ENCODE measurements at regions not wholly inside any gene's neighbourhood (a gene's known extent, or its start where the extent isn't known, plus 50 kb on each side); places are given as distances from the start of the nearest gene placed in this dataset.

DNA sequence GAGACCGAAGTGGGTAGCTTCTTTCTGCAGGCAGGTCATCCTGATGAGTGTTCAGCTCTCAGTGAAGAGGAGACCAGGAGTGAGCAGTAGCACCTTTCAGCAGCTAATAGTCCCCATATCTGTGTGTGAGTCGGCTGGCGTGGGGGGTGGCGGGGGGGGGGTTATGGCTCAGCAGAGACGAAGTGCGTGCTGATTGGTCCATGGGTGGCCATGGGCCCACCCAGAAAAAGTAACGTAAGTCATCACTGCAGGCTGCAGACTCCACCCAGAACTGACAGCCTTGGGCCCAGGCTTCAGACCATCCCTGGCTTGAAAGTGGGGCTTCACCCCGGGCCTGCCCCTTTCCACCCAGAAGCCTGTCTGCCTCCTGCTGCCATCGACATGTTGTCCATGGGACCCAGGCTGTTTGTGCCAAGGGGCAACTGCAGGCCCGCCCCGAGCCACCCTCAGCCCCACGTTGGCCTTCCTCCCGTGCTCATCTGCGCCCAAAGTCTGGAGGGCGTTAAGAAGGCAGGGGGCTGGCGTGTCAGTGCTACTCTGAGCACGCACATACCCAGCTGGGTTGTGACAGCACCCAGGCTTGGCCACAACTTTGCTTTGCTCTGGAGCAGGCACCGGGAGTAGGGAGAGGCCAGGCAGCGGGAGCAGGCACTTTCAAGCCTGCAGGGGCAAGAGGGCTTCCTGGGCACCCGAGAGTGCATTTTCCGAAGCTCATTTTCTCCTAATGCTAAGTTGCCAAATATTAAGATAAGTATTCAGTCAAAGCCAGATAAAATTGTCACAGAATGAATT, 511.7 kb upstream of the CDIN1 start (continued):
- TF ChIP-seq, protein P1, sequence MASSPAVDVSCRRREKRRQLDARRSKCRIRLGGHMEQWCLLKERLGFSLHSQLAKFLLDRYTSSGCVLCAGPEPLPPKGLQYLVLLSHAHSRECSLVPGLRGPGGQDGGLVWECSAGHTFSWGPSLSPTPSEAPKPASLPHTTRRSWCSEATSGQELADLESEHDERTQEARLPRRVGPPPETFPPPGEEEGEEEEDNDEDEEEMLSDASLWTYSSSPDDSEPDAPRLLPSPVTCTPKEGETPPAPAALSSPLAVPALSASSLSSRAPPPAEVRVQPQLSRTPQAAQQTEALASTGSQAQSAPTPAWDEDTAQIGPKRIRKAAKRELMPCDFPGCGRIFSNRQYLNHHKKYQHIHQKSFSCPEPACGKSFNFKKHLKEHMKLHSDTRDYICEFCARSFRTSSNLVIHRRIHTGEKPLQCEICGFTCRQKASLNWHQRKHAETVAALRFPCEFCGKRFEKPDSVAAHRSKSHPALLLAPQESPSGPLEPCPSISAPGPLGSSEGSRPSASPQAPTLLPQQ (tag by site-specific recombination; IDR thresholded peaks at IDR 0.05), result no peak
- TF ChIP-seq REPIN1 (tag by site-specific recombination; IDR thresholded peaks at IDR 0.05; ENCODE audit: low read depth) (no peak), ZNF660 (tag by site-specific recombination; IDR thresholded peaks at IDR 0.05) (no peak)

DNA sequence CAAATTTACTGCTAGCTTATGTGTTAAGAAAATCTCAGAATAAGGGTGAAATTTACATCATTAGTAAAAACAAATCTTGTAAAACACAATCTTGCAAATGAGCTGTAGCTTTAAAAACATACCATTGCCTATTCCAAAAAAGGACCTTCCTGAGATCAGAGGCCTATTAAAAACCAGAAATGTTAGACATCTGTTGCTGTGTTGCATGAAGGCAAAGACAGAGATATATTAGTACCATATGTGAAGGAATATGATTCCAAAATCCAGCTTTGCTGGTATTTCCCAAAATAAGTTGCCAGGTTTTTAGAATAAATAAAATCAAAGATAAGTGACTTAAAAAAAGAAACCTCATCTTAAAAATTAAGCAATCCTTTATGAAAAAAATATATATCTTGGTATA, 504.1 kb upstream of the CDIN1 start:
- Histone ChIP-seq H3K4me3 (ENCODE audit: low read depth, low read length) (no peak overlapping the region), H3K36me3 (ENCODE audit: control insufficient read depth in 2 of 2, insufficient read depth in 1 of 2, low read length in 2 of 2) (no peaks in the 10 kb centered on the region), H3K4me1 (ENCODE audit: control insufficient read depth, insufficient read depth, low read length) (no peaks in the 10 kb centered on the region), H3K27ac (ENCODE audit: extremely low read depth, low read depth, low read length) (no peak overlapping the region), H3K9me3 (ENCODE audit: control insufficient read depth, insufficient read depth, low read depth, low read length) (no peaks in the 10 kb centered on the region)
- ChIA-PET CTCF (no interaction called here), POLR2A (no interaction called here)
- no peak for TF ChIP-seq GLI4 (tag by site-specific recombination; IDR thresholded peaks at IDR 0.05)

DNA sequence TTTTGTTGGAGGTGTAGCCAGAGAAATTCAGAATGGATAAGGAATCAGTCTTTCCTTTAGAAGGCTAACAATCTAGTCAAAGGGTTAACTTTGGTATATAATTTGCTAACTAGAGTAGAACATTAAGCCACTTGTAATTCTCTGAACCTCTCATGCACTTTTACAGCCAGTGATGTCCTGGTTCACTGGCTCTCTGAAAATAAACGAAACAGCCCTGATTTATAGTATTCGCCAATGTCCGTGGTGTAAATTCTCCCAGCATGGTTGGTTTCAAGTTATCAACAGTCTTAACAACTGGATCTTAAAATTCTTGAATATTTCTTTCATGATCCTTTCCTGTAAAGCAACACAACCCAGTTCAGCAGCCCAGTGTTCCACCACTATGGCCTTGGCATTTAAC, 500.4 kb upstream of the CDIN1 start:
- no peaks in the 10 kb centered on the region for H3K36me3 ChIP-seq (ENCODE audit: control insufficient read depth in 2 of 2, insufficient read depth in 1 of 2, low read length in 2 of 2)
- no peak overlapping the region for H3K27ac ChIP-seq (ENCODE audit: extremely low read depth, low read depth, low read length)
- no peaks in the 10 kb centered on the region for H3K9me3 ChIP-seq (ENCODE audit: control insufficient read depth, insufficient read depth, low read depth, low read length)
- no peaks in the 10 kb centered on the region for H3K4me1 ChIP-seq (ENCODE audit: control insufficient read depth, insufficient read depth, low read length)
- ChIA-PET POLR2A (no interaction called here), CTCF (interaction anchor here (0.6 kb wide), 1 partner anchor 255 kb away, joined by 3 read pairs; no protein-coding TSS in a partner anchor)
- no peak for TF ChIP-seq ZNF214 (tag by site-specific recombination; IDR thresholded peaks at IDR 0.05; ENCODE audit: borderline replicate concordance)
- TF ChIP-seq, protein P2, sequence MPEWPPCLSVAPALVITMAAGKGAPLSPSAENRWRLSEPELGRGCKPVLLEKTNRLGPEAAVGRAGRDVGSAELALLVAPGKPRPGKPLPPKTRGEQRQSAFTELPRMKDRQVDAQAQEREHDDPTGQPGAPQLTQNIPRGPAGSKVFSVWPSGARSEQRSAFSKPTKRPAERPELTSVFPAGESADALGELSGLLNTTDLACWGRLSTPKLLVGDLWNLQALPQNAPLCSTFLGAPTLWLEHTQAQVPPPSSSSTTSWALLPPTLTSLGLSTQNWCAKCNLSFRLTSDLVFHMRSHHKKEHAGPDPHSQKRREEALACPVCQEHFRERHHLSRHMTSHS (tag by site-specific recombination; IDR thresholded peaks at IDR 0.05), result no peak
- TF ChIP-seq ZBTB20 (tag by site-specific recombination; IDR thresholded peaks at IDR 0.05), result no peak
- TF ChIP-seq ZNF174 (tag by site-specific recombination; IDR thresholded peaks at IDR 0.05), result no peak
- TF ChIP-seq ZNF585B (tag by site-specific recombination; IDR thresholded peaks at IDR 0.05), result no peak
- TF ChIP-seq ZNF112 (tag by site-specific recombination; IDR thresholded peaks at IDR 0.05), result peak; percentile 46; the same call in 1 of the 2 replicates
- H3K4me3 ChIP-seq (ENCODE audit: low read depth, low read length), result no peak overlapping the region

DNA sequence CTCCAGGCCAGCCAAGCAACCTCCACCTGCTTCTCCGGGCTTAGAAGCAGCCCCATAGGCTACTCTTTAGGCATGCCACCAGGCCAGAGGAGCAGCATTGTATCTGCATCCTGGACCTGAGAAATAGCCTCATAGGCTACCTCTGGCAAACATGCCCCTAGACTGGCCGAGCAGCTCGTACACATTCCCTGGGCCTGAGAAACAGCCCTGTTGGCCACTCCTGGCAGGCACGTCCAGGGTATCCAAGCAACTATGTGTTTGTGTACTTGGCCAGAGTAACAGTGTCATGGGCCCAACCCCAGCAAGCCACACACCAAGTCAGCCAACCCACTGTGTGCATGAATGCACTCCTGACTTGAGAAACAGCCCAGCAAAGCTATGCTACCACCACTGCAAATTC, 498.7 kb upstream of the CDIN1 start:
- Histone ChIP-seq H3K4me3 (ENCODE audit: low read depth, low read length) (no peak overlapping the region), H3K27ac (ENCODE audit: extremely low read depth, low read depth, low read length) (no peak overlapping the region), H3K9me3 (ENCODE audit: control insufficient read depth, insufficient read depth, low read depth, low read length) (no peaks in the 10 kb centered on the region), H3K36me3 (ENCODE audit: control insufficient read depth in 2 of 2, insufficient read depth in 1 of 2, low read length in 2 of 2) (no peaks in the 10 kb centered on the region), H3K4me1 (ENCODE audit: control insufficient read depth, insufficient read depth, low read length) (no peaks in the 10 kb centered on the region)
- POLR2A ChIA-PET, result no interaction called here
- CTCF ChIA-PET, result no interaction called here
- TF ChIP-seq ZNF23 (tag by site-specific recombination; IDR thresholded peaks at IDR 0.05; ENCODE audit: borderline replicate concordance) (no peak), ZNF544 (tag by site-specific recombination; IDR thresholded peaks at IDR 0.05) (no peak), ZNF48 (tag by site-specific recombination; IDR thresholded peaks at IDR 0.05) (no peak), HOXC10 (CRISPR knock-in tag; IDR thresholded peaks at IDR 0.05) (no peak), ZNF391 (tag by site-specific recombination; IDR thresholded peaks at IDR 0.05; ENCODE audit: borderline replicate concordance, low read depth) (no peak), ZNF292 (tag by site-specific recombination; IDR thresholded peaks at IDR 0.05; ENCODE audit: borderline replicate concordance, low read depth) (no peak), ZNF121 (tag by site-specific recombination; IDR thresholded peaks at IDR 0.05) (no peak), ZNF660 (tag by site-specific recombination; IDR thresholded peaks at IDR 0.05) (no peak), ZNF175 (tag by site-specific recombination; IDR thresholded peaks at IDR 0.05) (no peak), ZNF133 (tag by site-specific recombination; IDR thresholded peaks at IDR 0.05) (no peak), WT1 (tag by site-specific recombination; IDR thresholded peaks at IDR 0.05) (no peak), FEZF1 (tag by site-specific recombination; IDR thresholded peaks at IDR 0.05) (no peak), ZNF350 (tag by site-specific recombination; IDR thresholded peaks at IDR 0.05) (no peak)
- TF ChIP-seq, protein P3, sequence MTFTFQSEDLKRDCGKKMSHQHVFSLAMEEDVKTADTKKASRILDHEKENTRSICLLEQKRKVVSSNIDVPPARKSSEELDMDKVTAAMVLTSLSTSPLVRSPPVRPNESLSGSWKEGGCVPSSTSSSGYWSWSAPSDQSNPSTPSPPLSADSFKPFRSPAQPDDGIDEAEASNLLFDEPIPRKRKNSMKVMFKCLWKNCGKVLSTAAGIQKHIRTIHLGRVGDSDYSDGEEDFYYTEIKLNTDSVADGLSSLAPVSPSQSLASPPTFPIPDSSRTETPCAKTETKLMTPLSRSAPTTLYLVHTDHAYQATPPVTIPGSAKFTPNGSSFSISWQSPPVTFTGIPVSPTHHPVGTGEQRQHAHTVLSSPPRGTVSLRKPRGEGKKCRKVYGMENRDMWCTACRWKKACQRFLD (tag by site-specific recombination; IDR thresholded peaks at IDR 0.05), result no peak
- TF ChIP-seq, protein P2 (tag by site-specific recombination; IDR thresholded peaks at IDR 0.05), result no peak
- TF ChIP-seq, protein P4, sequence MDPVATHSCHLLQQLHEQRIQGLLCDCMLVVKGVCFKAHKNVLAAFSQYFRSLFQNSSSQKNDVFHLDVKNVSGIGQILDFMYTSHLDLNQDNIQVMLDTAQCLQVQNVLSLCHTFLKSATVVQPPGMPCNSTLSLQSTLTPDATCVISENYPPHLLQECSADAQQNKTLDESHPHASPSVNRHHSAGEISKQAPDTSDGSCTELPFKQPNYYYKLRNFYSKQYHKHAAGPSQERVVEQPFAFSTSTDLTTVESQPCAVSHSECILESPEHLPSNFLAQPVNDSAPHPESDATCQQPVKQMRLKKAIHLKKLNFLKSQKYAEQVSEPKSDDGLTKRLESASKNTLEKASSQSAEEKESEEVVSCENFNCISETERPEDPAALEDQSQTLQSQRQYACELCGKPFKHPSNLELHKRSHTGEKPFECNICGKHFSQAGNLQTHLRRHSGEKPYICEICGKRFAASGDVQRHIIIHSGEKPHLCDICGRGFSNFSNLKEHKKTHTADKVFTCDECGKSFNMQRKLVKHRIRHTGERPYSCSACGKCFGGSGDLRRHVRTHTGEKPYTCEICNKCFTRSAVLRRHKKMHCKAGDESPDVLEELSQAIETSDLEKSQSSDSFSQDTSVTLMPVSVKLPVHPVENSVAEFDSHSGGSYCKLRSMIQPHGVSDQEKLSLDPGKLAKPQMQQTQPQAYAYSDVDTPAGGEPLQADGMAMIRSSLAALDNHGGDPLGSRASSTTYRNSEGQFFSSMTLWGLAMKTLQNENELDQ (tag by site-specific recombination; IDR thresholded peaks at IDR 0.05; ENCODE audit: low read depth), result no peak

All from HEK293 (cell line).